ENCODE measurements at regions not wholly inside any gene's neighbourhood (a gene's known extent, or its start where the extent isn't known, plus 50 kb on each side); places are given as distances from the start of the nearest gene placed in this dataset.

- TF ChIP-seq, protein P1, sequence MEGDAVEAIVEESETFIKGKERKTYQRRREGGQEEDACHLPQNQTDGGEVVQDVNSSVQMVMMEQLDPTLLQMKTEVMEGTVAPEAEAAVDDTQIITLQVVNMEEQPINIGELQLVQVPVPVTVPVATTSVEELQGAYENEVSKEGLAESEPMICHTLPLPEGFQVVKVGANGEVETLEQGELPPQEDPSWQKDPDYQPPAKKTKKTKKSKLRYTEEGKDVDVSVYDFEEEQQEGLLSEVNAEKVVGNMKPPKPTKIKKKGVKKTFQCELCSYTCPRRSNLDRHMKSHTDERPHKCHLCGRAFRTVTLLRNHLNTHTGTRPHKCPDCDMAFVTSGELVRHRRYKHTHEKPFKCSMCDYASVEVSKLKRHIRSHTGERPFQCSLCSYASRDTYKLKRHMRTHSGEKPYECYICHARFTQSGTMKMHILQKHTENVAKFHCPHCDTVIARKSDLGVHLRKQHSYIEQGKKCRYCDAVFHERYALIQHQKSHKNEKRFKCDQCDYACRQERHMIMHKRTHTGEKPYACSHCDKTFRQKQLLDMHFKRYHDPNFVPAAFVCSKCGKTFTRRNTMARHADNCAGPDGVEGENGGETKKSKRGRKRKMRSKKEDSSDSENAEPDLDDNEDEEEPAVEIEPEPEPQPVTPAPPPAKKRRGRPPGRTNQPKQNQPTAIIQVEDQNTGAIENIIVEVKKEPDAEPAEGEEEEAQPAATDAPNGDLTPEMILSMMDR (IDR thresholded peaks at IDR 0.05; ENCODE audit: control extremely low read depth, extremely low read depth, low read depth, missing control alignments), result no peak
- DNase-seq (ENCODE audit: extremely low spot score), result no peak
- POLR2A ChIA-PET, result no interaction called here
- CTCF ChIA-PET, result interaction anchor here (0.9 to 2.2 kb wide), 2 partner anchors 12 to 57 kb away, joined by 3 to 9 read pairs; no protein-coding TSS in a partner anchor
Observed at GRCh38 chr13:34011552-34012085, 193.7 kb downstream of the RFC3 start.

DNA sequence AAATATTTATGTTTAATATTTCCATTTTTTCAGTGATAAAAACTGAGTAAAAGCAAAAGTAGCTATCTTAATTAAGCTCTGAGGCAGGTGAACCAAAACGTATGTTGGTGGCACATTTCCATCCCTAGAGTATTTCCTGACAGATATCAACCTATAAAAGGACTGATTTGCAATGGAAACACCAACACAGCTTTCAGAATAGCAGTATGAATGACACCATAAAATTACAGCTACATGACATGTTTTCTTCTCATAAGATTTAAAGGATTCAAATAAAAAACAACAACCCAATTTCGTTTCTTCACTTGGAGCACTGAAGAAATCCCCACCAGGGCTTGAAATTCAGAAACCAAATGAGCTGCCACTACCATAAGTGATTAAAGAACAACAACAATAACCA, 194.4 kb downstream of the RFC3 start:
- ChIA-PET CTCF (no interaction called here), POLR2A (no interaction called here)
- TF ChIP-seq, protein P1 (IDR thresholded peaks at IDR 0.05; ENCODE audit: control extremely low read depth, extremely low read depth, low read depth, missing control alignments), result no peak
- no peak for DNase-seq (ENCODE audit: extremely low spot score)

- ChIA-PET CTCF (no interaction called here), POLR2A (no interaction called here)
- no peak for DNase-seq (ENCODE audit: extremely low spot score)
- TF ChIP-seq, protein P1 (IDR thresholded peaks at IDR 0.05; ENCODE audit: control extremely low read depth, extremely low read depth, low read depth, missing control alignments), result no peak
Observed at GRCh38 chr13:34013061-34013460, 195.1 kb downstream of the RFC3 start.

DNA sequence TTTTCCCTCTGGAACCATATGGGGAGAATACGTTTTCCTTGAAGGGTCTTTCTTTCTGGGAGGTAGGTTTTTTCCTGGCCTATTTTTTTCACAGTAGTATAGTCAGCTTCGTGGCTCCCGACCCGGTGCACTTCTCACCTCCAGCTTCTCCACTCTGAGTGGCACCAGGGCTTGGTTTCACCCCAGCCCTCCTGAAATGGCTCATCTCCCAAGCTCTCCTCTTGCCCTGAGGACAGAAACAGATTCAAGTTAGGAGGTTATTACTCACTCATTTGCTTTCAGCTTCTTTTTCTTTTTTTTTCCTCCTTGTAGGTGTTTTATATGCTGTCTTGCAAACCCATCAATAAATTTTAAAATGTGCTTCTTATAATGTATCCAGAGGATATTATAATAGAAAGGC, 199.3 kb downstream of the RFC3 start:
- no peak for DNase-seq (ENCODE audit: extremely low spot score)
- ChIA-PET POLR2A (no interaction called here), CTCF (no interaction called here)
- TF ChIP-seq, protein P1 (IDR thresholded peaks at IDR 0.05; ENCODE audit: control extremely low read depth, extremely low read depth, low read depth, missing control alignments), result no peak

- ChIA-PET POLR2A (no interaction called here), CTCF (interaction anchor here (1.1 kb wide), 1 partner anchor 10 kb away, joined by 4 read pairs; no protein-coding TSS in a partner anchor)
- DNase-seq (ENCODE audit: extremely low spot score), result no peak
- TF ChIP-seq, protein P1 (IDR thresholded peaks at IDR 0.05; ENCODE audit: control extremely low read depth, extremely low read depth, low read depth, missing control alignments), result no peak
Observed at GRCh38 chr13:34019870-34020269, 201.9 kb downstream of the RFC3 start.

DNA sequence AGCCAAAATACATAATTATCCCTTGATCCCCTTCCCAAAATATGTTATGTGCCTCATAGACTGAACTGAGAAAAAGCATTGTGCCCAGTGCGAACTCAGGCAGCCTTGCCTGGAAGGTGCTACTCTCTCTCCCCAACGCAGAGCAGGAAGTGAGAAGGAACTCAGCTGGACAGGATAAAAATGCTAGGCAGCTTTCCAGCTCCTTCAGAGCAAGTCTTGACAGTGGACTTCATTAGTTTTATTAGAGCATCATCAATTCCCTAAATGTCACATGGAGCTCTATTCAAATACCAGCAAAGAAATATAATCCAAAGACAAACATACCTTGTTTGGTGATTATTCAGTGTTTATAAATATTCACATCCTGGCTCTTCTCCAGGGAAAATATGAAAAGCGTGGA, 202.4 kb downstream of the RFC3 start:
- CTCF ChIA-PET, result interaction anchor here (0.8 to 1.1 kb wide), 2 partner anchors 9 to 46 kb away, joined by 3 to 4 read pairs; no protein-coding TSS in a partner anchor
- POLR2A ChIA-PET, result no interaction called here
- no peak for DNase-seq (ENCODE audit: extremely low spot score)
- TF ChIP-seq, protein P1 (IDR thresholded peaks at IDR 0.05; ENCODE audit: control extremely low read depth, extremely low read depth, low read depth, missing control alignments), result no peak

Measured in GM10248 (cell line).